NCI-H510A treated with DMSO at 0.1 percent for 48 hours (cell line): ENCODE measurements at regions not wholly inside any gene's neighbourhood (a gene's known extent, or its start where the extent isn't known, plus 50 kb on each side); places are given as distances from the start of the nearest gene placed in this dataset.
A peak's percentile ranks its signal among the peaks of the same experiment; 100 is the strongest.
"Not testable (repeated sequence)": the region's sequence is repeated elsewhere in the genome, so short reads cannot be mapped to it uniquely, and the experiment has no call there.

Experiments used
- DNase-seq: peaks from one replicate; lab custom pipeline; 2025; lab: John Stamatoyannopoulos, UW

DNA sequence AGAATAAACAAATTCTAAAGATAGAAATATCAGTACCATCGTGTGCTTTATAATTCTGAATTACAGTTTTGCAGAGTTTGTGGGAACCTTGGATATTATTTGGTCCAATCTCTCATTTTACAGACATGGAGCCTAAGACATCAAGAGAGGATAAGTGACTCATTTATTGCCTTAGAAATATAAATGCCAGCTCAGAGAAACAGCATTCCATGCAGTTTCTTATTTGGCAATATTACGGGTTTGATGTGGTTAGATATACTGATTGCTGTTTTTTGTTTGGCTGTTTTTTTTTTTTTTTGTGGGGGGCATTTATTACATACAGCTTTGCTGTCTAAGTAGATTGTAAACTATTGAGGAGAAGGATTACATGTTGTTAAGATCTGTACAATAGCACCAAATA, 1241.1 kb upstream of the LRRTM1 start:
- DNase-seq: no peak

DNA sequence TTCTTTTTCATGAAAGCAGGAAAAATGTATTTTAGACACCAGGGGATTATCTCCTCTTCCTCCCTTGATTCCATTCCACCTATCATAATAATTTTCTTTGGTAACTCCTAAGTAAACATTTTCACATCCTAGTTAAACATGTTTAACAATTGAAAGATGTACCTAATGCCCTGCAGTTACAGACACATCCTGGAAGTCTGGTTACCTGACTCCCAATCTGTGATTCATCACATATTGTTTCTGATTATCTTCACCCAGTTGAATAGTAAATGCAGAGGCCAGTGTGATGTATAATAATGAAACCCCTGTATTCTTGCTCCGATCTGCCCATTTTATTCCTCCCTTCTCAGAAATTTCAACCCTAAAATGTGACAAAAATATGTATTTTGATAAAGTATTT, 1237.6 kb upstream of the LRRTM1 start:
- peak; percentile 14 for DNase-seq

DNA sequence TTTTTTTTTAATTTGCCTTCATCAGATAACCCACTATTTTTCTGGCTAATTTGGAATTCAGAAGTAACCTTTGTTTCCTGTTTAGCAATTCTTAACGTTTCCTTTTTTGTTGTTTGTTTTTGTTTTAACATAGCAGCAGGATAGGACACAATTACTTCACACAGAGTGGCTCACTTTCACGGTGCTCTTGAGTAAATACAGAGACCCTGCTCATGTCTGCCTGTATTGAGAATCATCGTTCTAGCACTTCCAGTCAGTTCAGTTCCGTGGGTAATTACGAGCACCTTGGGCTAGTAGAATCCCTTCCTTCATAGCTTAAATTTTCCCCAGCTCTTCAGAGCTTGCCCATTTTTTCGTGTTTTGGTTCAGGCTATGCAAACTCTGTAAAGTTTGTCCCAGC, 1225.4 kb upstream of the LRRTM1 start:
- no peak for DNase-seq

DNA sequence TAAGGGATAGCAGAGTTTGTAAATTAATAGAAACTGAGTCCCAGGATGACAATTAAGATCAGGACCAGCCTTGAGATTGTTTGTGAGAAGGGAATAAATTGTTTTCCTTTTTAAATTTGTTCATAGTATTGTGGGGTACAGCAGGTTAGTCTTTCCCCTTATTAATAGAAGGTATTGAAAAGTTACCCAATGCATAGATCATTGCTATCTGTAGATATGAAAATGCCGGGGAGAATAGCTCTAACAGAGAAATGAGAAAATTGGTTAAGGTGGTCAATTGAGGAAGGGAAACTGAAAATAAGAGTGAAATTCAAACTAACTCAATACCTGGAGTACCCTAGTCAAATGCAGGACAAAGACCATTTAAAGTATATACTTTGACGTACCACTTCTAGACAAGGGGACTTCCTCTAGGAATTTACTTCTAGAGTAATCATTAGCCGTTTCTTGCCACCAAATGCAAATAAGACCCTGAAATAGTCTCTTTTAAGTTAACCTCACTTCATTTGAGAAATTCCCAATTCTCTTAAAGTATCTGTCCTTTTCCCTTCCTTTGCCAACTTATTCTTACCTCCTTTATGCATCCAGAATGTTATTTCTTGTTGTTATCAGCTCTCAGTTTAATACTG, 1224.4 kb upstream of the LRRTM1 start:
- DNase-seq: no peak

DNA sequence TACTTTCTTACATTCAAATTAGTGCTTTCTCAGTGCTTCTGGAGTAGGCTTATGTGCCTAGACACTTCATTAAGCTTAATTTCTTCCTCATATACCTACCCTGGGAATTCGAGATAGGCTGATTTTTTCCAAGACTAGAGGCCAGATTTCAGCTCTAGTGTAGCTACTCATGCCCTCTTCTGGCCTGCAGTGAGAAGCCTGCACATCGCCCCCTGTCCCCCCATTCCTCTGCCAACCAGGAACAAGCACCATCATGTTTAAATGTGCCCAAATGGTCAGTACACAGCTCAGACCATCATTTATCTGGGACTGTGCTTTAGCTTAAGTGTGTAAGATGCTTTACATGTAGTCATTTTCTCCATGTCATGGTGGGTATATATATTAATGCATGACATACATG, 1218.8 kb upstream of the LRRTM1 start:
- no peak for DNase-seq

DNA sequence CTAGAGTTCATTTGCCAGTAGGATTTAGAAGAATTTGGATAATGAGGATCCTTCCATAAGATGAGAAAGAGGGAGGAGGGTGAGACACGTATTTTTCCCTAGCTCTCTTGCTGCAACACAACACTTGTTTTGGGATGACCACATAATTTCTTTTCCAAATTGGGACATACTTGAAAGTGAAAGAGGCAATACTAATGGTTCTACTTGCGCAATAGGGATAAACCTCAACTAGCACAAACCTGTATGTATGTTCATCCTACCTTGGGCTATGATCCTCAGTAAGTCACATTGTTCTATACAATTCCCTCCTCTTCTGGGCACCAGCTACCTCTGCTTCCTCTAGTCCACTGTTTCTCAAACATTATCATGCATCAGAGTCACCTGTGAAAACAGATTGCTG, 1208.8 kb upstream of the LRRTM1 start:
- DNase-seq: no peak

DNA sequence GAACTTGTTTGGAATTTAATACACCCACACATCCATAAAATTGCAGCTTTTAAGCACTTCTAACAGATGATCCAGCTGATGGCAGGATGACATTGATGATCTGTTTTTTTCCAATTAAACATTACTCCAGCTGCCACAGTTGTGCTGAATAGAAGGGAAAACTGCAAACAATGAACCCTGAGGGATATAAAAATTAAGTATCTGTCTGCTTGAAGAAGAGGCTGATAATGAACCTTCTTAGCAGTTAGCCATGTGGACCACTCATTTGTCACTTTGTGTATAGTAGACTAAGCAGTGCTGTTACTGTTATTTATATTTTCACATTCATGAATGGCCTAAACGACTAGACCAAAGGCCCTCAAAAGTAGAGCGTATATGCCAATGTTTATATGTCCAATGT, 1201.0 kb upstream of the LRRTM1 start:
- no peak for DNase-seq

DNA sequence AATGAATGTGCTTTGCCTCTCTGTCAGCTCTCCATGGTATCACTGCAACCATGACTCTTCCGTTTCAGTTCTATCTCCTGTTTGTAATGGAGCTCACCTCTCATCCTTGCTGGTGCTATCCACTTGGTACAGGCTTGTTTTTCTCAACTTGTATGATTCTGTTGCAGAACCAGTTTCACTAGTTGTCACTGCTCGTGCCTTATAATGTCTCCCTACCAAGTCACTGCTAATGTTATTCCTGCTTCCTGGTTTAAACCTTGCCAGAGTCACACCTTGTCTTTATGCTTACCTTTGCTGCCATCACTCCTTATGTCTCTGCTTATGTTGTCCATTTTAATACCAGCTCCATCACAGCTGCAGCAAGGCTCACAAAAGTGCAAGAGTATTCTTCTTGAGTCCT, 1191.0 kb upstream of the LRRTM1 start:
- DNase-seq: peak; percentile 66

DNA sequence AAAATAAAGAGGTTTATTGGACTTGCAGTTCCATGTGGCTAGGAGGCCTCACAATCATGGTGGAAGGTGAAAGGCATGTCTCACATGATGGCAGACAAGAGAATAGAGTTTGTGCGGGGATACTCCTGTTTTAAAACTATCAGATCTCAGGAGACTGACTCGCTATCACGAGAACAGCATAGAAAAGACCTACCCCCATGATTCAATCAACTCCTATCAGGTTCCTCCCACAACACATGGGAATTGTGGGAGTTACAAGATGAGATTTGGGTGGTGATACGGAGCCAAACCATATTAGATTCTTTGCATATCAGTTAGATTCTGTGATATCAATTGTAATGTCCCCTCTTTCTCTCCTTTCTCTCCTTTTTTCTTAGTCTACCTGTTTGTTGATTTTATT, 1178.7 kb upstream of the LRRTM1 start:
- no peak for DNase-seq

DNA sequence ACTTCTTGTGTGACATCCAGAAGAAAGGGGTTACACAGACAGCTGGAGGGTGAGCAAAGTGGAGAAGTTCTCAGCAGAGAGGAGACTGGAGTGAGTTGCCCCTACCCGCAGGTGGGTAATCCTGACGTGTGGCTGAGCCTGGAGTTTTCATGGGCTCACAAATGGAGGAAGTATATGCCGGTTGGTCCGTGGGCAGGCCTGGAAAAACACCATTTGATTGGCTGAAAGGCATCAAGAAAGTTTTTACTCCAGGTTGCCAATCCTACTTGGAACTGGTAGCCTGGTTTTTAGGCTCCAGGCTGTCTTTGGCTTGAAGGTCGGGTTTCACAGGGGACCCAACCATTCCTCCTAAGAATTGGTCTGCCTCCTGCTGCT, 1177.4 kb upstream of the LRRTM1 start:
- peak; percentile 83 for DNase-seq

DNA sequence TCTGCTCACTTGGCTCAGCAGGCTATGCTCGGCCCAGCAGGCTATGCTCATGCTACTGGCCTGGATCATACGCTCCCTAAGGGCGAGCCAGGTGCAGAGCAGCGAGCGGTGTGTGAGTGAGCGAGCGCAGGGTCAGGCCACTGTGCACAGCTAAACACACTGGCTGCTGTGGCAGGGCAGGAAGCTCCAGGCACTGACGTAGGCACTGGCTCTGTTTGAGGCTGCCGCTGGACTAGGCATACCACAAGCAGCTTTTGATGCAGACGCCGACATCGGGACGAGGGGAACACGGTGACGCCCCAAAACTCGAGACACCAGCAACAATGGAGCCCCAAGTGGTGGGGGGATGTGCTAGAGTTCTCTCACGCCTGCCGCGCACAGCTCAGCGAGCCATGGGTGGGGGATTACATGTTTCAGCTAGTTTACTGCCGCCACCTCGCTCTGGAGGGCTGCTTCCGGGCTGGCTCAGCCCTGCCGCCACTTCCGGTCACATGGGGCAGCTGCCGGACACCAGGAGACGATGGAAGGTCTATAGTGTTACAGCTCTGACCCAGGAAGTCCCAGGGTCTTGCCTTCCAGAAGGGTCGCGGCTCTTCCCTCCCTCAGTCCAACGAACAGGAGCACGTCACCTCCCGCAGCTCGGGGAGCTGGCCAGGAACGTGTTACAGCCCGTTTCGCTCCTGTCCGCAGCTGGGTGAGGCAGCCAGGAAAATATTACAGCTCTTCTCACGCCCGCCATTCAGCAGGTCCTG, 1176.9 kb upstream of the LRRTM1 start:
- DNase-seq: peak; percentile 89

DNA sequence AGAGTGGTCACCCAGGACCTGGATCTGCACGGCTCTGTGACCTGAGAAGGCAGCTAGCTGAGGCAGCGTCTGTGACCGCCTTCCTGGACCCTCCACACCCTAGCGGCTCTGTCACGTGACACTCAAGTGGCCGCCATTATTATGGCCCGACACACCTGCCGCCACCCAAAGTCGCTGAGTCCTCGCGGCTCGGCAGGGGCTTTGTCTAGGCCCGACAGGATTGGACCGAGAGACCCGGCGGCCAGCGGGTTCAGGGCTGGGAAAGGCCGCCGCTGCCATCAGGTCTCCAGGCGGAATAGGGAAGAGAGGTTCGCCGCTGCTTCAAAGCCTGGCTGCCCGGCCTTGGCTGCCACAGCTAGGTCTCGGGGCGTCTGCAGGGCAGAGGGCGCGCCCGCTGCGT, 1162.5 kb upstream of the LRRTM1 start:
- DNase-seq: no peak

DNA sequence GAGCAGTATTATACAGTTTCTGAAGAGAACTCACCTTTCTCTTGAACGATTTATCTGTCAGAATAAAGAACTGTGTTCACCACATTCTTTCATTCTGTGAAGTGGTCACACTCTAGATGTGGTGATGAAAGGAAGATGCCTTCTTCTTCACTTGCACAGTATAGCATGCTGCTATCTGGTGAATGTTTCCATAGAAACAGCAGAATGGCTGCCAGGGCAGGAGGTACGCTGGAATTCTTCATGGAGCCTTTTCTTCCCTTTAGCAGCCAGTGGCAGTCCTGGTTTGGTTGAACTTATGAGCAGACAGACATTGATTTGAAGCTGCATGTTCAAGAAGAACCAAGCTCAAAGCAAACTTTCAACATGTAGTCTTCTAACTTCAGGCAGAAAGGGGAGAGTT, 1157.9 kb upstream of the LRRTM1 start:
- DNase-seq: no peak

DNA sequence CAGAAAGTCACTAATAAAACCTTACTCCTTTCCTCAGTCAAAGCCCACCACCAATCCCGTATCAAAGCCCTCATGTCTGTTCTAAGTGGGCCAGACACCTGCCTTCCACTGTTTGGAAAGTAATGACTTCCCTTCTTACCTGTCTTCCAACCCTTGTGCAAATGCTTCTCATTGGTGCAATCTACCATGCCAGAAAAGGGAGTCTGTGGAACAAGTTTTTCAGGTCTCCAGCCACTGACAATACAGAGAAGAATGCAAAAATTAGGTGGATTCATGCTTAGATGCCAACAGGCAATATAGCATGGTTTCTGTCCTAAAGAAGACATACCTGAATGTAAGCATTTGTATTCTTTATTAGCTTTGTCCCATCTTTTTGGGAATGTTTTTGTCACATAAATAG, 1140.6 kb upstream of the LRRTM1 start:
- peak; percentile 12 for DNase-seq

DNA sequence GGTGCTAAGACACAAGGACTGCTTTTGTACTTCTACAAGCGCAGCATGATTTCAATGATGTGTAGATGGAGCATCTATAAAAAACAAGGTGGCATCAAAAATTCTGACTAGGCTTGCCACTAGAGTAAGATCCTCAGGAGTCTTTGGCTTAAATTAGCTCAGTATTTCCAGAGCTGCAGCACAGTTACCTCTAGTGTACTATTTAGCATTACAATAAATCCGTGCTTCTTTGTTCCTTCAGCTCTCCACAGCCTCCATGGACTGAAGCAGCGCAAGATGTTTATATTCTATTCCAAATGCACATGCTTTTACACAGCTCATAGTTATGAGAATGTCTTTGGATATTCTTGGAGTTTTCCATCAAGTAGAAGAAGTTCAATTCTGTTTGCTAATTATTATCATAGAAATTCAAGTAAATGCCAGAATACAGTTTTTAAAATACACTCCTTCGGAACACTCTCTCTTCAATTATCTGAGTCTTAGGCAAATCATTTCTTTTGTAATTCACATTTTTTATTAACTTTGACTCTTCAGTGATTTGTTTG, 1133.0 kb upstream of the LRRTM1 start:
- no peak for DNase-seq

DNA sequence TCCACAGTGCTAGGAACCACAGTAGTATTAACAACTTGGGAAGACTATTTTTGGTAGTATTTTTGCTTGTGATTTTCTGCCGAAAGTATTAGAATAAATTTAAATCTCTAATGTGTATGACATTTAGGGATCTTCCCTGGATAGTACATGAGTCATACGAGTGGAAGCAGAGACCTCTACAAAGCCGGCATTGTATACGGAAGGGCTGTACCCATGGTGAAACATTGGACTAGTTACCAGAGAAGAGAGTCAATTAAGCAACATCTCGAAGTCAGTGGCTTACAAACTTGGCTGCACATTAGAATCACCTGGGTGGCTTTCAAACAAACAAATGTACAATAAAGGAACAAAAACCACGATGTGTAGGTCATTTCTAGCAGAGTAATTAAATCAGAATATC, 1131.7 kb upstream of the LRRTM1 start:
- no peak for DNase-seq

DNA sequence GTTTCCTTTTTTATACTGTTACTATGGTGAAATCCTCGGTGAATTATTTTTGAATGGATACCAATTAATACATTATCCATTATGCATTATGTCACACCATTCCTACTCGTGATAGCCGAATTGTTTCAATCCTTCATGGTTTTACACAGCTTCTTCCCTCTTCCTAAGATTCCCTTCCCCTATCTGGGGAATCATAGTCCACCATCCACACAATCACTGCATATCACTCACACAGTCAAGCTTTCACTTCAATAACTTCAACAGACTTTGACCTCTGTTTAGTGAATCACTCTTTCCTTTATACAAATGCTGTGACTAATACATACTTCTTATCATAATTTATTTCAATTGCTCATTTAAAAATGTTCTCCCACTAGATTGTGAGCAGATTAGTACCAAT, 1108.1 kb upstream of the LRRTM1 start:
- no peak for DNase-seq

DNA sequence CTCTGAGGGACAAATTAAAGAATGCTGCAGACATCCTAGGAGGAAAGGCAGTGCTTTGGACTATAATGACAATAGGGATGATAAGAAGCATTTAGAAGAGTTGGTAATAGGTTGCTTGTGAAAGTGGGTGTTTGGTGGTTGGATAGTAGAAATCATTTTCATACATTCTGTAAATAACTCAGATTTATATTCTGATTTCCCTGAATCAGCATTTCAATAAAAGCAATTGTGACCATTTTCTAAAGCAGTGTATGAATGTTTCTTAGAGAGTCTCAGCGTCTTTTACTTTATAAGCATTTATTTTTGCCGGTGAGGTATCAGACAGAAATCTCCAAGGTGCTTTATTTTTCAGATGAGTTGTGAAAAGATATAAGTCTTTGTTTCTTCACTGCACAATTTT, 1099.0 kb upstream of the LRRTM1 start:
- no peak for DNase-seq

DNA sequence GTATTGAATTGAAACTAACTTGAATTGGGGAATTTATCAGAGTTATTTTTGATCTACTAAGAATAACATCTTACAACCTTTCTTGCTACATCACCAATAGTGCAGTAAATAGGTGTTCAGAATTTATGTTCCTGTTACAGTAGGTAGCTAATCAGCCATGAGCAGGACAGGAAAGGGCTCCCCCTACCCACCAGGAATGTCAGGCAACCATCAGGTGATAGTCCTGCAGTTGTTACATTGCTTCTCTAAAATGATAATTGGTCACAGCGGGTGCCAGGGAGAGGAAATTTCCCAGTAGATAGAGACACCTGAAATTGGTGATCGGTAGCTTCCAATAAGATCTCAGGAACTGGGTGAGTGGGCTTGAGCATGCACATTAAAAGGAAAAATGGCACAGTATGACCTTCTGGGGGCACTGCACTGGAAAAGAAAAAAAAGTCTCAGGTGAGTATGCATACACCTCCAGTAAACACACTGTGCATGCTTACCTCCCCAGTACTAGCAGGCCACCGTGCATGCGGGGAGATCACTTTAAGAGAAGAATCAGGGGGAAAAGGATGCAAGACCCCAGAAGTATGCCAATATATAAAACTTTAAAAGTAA, 1092.0 kb upstream of the LRRTM1 start:
- DNase-seq: no peak

DNA sequence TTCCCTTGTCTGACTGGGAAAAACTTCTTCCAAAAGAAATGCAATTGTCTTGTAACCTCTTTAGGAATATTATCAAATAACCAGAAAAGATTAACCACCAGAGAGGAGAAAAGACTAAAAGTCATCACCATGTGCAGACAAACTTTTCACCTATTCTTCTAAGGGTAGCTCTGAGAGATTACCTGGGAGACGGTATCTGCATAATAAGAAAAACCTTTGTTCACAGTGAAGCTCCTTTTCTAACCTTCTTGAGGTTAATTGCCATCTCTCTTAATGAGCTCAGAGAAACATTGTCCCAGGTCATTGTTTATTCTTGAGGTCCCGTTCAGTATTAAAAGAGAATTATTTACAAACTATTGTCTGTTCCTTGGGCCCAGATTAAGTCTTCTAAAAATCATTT, 1091.2 kb upstream of the LRRTM1 start:
- no peak for DNase-seq

DNA sequence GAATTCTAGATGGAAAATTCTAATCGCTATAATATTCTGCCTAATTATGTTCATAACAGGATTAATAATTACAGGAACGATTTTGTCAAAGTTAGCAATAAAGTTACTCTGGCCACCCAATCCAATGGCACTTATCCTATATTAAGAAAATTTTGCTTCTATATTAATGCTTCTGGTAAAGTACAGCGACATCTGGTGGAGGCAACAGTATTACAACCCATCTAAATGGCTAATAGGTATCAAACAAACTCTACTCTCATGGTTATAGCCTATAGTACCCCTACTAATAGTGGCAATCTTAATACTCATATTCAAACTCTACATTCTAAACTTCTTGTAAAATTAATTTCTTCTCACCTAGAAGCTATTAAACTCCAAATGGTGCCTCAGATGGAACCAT, 1084.7 kb upstream of the LRRTM1 start:
- DNase-seq: no peak

DNA sequence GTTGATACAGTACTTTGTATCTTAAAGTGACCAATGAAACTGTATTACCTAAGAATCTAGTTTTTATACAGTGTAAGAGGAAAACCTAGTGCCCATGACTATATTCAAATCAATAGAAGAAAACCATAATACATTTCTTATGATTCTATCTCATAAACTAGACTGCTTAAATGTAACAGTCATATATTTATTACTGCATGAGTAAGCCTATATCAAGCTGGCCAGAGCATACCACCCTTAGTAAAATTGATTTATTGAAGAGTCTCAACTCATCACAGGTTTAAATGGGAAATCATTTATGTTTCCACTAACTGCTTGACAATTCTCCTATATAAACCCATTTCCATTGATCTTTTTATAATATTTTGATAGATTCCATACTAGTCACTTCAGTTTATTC, 1059.2 kb upstream of the LRRTM1 start:
- DNase-seq: no peak

DNA sequence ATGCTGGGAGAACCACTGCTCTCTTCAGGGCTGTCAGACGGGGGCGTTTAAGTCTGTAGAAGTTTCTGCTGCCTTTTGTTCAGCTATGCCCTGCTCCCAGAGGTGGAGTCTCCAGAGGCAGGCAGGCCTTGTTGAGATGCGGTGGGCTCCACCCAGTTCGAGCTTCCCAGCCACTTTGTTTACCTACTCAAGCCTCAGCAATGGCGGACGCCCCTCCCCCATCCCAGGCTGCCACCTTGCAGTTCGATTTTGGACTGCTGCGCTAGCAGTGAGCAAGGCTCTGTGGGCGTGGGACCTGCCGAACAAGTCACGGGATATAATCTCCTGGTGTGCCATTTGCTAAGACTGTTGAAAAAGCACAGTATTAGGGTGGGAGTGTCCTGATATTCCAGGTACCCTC, 1057.9 kb upstream of the LRRTM1 start:
- not testable (repeated sequence) for DNase-seq
